ENCODE measurements at regions not wholly inside any gene's neighbourhood (a gene's known extent, or its start where the extent isn't known, plus 50 kb on each side); places are given as distances from the start of the nearest gene placed in this dataset.

- TF ChIP-seq CTCF (IDR thresholded peaks at IDR 0.05 in 4 of 5, conservative IDR thresholded peaks at IDR 0.05 in 1 of 5) = no peak
- intact Hi-C loops (cut with DNase I; ENCODE audit: low total_unique reads) = no loop called here
- Histone ChIP-seq H3K36me3 (no peaks in the 10 kb centered on the region), H3K27me3 (no peaks in the 10 kb centered on the region), H3K4me1 (no peaks in the 10 kb centered on the region), H3K4me3 (no peak overlapping the region), H3K27ac (no peak overlapping the region), H3K9me3 (no peaks in the 10 kb centered on the region)
- DNase-seq (no peak), ATAC-seq (no peak)
- in situ Hi-C loops (cut with MboI; ENCODE audit: low sequenced_read_pairs in 4 of 4) = no loop called here
Measured at GRCh38 chr11:96664110-96664509, 274.3 kb downstream of the JRKL start.

GRCh38 chr11:96680211-96681018 lies 290.6 kb downstream of the JRKL start:
- no peaks in the 10 kb centered on the region for H3K36me3 ChIP-seq
- no peak overlapping the region for H3K4me3 ChIP-seq
- in situ Hi-C loops (cut with MboI; ENCODE audit: low sequenced_read_pairs in 4 of 4) = no loop called here
- no peaks in the 10 kb centered on the region for H3K9me3 ChIP-seq
- no peaks in the 10 kb centered on the region for H3K4me1 ChIP-seq
- intact Hi-C loops (cut with DNase I; ENCODE audit: low total_unique reads) = no loop called here
- TF ChIP-seq POLR2A (IDR thresholded peaks at IDR 0.05) = no peak
- no peak for TF ChIP-seq CTCF (IDR thresholded peaks at IDR 0.05 in 4 of 5, conservative IDR thresholded peaks at IDR 0.05 in 1 of 5)
- H3K27me3 ChIP-seq = no peaks in the 10 kb centered on the region
- H3K27ac ChIP-seq = no peak overlapping the region
- DNase-seq (no peak), ATAC-seq (no peak)

DNA sequence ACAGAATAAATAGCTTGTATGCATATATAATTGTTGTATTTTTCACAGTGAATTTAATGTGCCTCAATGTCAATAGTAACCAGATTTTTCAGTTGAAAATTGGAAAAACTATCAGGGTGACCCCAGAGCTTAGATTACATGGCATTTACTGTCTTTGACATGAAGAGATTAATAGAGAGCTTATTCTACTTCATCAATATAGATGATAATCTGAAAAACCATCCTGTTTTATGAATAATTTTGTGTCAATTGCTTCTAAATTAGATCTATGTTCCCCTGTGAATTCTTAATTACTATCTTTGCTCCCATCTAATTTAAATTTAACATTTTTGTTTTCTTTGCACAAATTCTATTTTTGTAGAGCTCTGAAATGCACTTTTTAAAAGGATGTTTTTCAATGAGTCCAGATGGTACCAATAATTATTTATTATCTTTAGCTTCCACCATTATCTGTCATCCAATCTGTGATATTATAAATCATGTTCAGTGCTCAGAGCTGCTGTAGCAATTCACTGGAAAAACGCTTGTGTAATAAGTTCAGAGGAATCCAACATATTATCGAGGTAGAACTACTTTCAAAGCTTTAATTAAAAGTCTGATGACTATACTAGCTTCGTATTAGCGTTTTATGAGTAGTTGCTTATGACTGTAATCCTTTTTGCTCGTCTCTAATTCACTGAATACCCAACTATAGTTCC lies 291.4 kb downstream of the JRKL start:
- intact Hi-C loops (cut with DNase I; ENCODE audit: low total_unique reads) = no loop called here
- H3K9me3 ChIP-seq = no peaks in the 10 kb centered on the region
- H3K27ac ChIP-seq = no peak overlapping the region
- H3K4me3 ChIP-seq = no peak overlapping the region
- no peaks in the 10 kb centered on the region for H3K27me3 ChIP-seq
- no peak for ATAC-seq
- in situ Hi-C loops (cut with MboI; ENCODE audit: low sequenced_read_pairs in 4 of 4) = no loop called here
- no peaks in the 10 kb centered on the region for H3K36me3 ChIP-seq
- no peak for DNase-seq
- TF ChIP-seq CTCF (IDR thresholded peaks at IDR 0.05 in 4 of 5, conservative IDR thresholded peaks at IDR 0.05 in 1 of 5) (no peak), POLR2A (IDR thresholded peaks at IDR 0.05) (no peak)
- no peaks in the 10 kb centered on the region for H3K4me1 ChIP-seq

GRCh38 chr11:96694338-96694737 lies 304.5 kb downstream of the JRKL start:
- Histone ChIP-seq H3K4me3 (no peak overlapping the region), H3K27ac (no peak overlapping the region), H3K4me1 (no peaks in the 10 kb centered on the region), H3K27me3 (no peaks in the 10 kb centered on the region), H3K9me3 (no peaks in the 10 kb centered on the region), H3K36me3 (no peaks in the 10 kb centered on the region)
- ATAC-seq = no peak
- in situ Hi-C loops (cut with MboI; ENCODE audit: low sequenced_read_pairs in 4 of 4) (no loop called here), intact Hi-C loops (cut with DNase I; ENCODE audit: low total_unique reads) (no loop called here)
- DNase-seq = no peak
- TF ChIP-seq POLR2A (IDR thresholded peaks at IDR 0.05) (no peak), CTCF (IDR thresholded peaks at IDR 0.05 in 4 of 5, conservative IDR thresholded peaks at IDR 0.05 in 1 of 5) (no peak)

Data from gastrocnemius medialis (tissue), 4 donors.